ENCODE measurements at regions not wholly inside any gene's neighbourhood (a gene's known extent, or its start where the extent isn't known, plus 50 kb on each side); places are given as distances from the start of the nearest gene placed in this dataset.

DNA sequence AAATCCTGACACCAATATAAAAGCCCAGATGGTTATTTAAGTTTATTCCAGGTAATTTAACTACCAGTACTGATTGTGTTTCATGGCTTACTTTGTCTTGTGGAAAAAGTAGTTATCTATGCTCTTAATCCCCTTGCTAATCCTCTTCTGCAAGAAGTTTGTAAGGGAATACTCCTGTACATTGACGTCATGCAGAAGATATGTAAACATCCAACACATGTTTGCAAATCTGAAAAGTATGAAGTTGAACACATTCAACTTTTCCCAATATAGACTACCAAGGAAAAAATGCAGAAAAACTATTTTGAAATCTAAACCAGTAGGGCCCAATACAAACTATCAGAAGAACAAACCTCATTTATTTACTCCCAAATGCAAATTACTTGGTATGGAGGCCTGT lies 56.3 kb upstream of the ELL2 start (continued):
- TF ChIP-seq, protein P1, sequence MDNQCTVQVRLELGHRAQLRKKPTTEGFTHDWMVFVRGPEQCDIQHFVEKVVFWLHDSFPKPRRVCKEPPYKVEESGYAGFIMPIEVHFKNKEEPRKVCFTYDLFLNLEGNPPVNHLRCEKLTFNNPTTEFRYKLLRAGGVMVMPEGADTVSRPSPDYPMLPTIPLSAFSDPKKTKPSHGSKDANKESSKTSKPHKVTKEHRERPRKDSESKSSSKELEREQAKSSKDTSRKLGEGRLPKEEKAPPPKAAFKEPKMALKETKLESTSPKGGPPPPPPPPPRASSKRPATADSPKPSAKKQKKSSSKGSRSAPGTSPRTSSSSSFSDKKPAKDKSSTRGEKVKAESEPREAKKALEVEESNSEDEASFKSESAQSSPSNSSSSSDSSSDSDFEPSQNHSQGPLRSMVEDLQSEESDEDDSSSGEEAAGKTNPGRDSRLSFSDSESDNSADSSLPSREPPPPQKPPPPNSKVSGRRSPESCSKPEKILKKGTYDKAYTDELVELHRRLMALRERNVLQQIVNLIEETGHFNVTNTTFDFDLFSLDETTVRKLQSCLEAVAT (IDR thresholded peaks at IDR 0.05) = no peak
- TF ChIP-seq, protein P2, sequence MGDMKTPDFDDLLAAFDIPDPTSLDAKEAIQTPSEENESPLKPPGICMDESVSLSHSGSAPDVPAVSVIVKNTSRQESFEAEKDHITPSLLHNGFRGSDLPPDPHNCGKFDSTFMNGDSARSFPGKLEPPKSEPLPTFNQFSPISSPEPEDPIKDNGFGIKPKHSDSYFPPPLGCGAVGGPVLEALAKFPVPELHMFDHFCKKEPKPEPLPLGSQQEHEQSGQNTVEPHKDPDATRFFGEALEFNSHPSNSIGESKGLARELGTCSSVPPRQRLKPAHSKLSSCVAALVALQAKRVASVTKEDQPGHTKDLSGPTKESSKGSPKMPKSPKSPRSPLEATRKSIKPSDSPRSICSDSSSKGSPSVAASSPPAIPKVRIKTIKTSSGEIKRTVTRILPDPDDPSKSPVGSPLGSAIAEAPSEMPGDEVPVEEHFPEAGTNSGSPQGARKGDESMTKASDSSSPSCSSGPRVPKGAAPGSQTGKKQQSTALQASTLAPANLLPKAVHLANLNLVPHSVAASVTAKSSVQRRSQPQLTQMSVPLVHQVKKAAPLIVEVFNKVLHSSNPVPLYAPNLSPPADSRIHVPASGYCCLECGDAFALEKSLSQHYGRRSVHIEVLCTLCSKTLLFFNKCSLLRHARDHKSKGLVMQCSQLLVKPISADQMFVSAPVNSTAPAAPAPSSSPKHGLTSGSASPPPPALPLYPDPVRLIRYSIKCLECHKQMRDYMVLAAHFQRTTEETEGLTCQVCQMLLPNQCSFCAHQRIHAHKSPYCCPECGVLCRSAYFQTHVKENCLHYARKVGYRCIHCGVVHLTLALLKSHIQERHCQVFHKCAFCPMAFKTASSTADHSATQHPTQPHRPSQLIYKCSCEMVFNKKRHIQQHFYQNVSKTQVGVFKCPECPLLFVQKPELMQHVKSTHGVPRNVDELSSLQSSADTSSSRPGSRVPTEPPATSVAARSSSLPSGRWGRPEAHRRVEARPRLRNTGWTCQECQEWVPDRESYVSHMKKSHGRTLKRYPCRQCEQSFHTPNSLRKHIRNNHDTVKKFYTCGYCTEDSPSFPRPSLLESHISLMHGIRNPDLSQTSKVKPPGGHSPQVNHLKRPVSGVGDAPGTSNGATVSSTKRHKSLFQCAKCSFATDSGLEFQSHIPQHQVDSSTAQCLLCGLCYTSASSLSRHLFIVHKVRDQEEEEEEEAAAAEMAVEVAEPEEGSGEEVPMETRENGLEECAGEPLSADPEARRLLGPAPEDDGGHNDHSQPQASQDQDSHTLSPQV (IDR thresholded peaks at IDR 0.05) = no peak
- TF ChIP-seq, protein P3, sequence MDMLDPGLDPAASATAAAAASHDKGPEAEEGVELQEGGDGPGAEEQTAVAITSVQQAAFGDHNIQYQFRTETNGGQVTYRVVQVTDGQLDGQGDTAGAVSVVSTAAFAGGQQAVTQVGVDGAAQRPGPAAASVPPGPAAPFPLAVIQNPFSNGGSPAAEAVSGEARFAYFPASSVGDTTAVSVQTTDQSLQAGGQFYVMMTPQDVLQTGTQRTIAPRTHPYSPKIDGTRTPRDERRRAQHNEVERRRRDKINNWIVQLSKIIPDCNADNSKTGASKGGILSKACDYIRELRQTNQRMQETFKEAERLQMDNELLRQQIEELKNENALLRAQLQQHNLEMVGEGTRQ (IDR thresholded peaks at IDR 0.05; ENCODE audit: borderline replicate concordance, low read depth, low read length) = no peak

DNA sequence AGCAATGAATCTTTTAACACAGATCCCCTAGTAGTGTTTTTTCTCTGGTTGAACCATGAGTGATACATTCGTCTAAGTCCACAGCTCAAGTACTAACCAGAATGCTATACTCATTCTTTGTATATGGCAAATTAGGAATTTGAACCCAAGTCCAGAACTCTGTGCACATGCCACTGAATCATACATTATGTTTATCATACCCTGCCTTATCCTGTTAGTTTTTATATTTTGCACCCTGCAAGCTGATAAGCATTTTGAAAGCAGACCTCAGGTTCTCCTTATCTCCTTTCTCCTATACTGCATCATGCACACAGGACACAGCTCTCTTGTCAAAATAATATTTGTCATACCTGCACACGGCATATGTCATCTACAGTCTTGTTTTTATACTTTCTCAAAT lies 54.6 kb upstream of the ELL2 start:
- no peak for DNase-seq (ENCODE audit: low read depth, low spot score)
- intact Hi-C loops (cut with micrococcal nuclease; ENCODE audit: unreplicated experiment) (no loop called here), in situ Hi-C loops (cut with MboI) (no loop called here)
- no peaks in the 10 kb centered on the region for H3K36me3 ChIP-seq (ENCODE audit: control insufficient read depth in 2 of 2, insufficient read depth in 2 of 2, low read length in 1 of 2)
- RAD21 ChIA-PET (ENCODE audit: unreplicated experiment) = no interaction called here
- no peak overlapping the region for H3K4me2 ChIP-seq (ENCODE audit: control insufficient read depth, insufficient read depth)
- H2AFZ ChIP-seq (ENCODE audit: control insufficient read depth, low read depth, low read length) = no peak overlapping the region
- H3K27ac ChIP-seq (ENCODE audit: control insufficient read depth, insufficient read depth) = no peak overlapping the region
- H3K4me1 ChIP-seq (ENCODE audit: control insufficient read depth, insufficient read depth, low read length) = no peaks in the 10 kb centered on the region
- no peaks in the 10 kb centered on the region for H3K27me3 ChIP-seq (replicated peaks in 1 of 2; ENCODE audit: control insufficient read depth in 2 of 2, insufficient read depth in 2 of 2, low read length in 1 of 2)
- H3K9ac ChIP-seq (ENCODE audit: control insufficient read depth, insufficient read depth, low read length) = no peak overlapping the region
- CTCF ChIA-PET = interaction anchor here (0.8 kb wide), 1 partner anchor 39 kb away, joined by 3 read pairs; no protein-coding TSS in a partner anchor
- 95% methylated on average over 2 of the region's 2 CpGs for WGBS (ENCODE audit: insufficient coverage, insufficient replicate concordance, low lambda C conversion rate, missing lambda C conversion rate)
- H3K79me2 ChIP-seq (ENCODE audit: control insufficient read depth, insufficient read depth, low read length) = no peaks in the 10 kb centered on the region
- no peak for ATAC-seq
- SMC1A ChIA-PET (ENCODE audit: uncharacterized antibody, unreplicated experiment) = interaction anchor here (0.7 to 1.2 kb wide), 3 partner anchors 10 to 307 kb away, joined by 3 read pairs; no protein-coding TSS in a partner anchor
- H3K9me3 ChIP-seq (replicated peaks; ENCODE audit: control insufficient read depth, insufficient read depth, low read length) = no peaks in the 10 kb centered on the region
- no TSS peak for BruUV-seq (replicated peaks)
- POLR2A ChIA-PET = no interaction called here
- no peaks in the 10 kb centered on the region for H4K20me1 ChIP-seq (ENCODE audit: control insufficient read depth, insufficient read depth)
- no peak for FAIRE-seq
- H3K4me3 ChIP-seq = no peak overlapping the region
- no peak for TF ChIP-seq NFYA (IDR thresholded peaks at IDR 0.05; ENCODE audit: borderline replicate concordance, low read depth, low read length)
- TF ChIP-seq, protein P4, sequence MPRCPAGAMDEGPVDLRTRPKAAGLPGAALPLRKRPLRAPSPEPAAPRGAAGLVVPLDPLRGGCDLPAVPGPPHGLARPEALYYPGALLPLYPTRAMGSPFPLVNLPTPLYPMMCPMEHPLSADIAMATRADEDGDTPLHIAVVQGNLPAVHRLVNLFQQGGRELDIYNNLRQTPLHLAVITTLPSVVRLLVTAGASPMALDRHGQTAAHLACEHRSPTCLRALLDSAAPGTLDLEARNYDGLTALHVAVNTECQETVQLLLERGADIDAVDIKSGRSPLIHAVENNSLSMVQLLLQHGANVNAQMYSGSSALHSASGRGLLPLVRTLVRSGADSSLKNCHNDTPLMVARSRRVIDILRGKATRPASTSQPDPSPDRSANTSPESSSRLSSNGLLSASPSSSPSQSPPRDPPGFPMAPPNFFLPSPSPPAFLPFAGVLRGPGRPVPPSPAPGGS (IDR thresholded peaks at IDR 0.05; ENCODE audit: borderline replicate concordance, insufficient read depth, low read depth, low read length, poor library complexity, severe bottlenecking) = no peak
- no peak for TF ChIP-seq MEF2B (IDR thresholded peaks at IDR 0.05; ENCODE audit: partially characterized antibody, poor library complexity, severe bottlenecking)
- no peak for TF ChIP-seq ZZZ3 (IDR thresholded peaks at IDR 0.05; ENCODE audit: control insufficient read depth, insufficient read length, low read depth)
- TF ChIP-seq ZNF622 (IDR thresholded peaks at IDR 0.05) = no peak
